ENCODE measurements at regions not wholly inside any gene's neighbourhood (a gene's known extent, or its start where the extent isn't known, plus 50 kb on each side); places are given as distances from the start of the nearest gene placed in this dataset.

- no peaks in the 10 kb centered on the region for H3K27me3 Mint-ChIP-seq (ENCODE audit: low read depth)
- no peaks in the 10 kb centered on the region for H3K9me3 Mint-ChIP-seq (ENCODE audit: low read depth)
- no peak for DNase-seq (ENCODE audit: low spot score)
- no peak for TF ChIP-seq CTCF (IDR thresholded peaks at IDR 0.05)
- no peak overlapping the region for H3K27ac Mint-ChIP-seq (ENCODE audit: unreplicated experiment)
- no peaks in the 10 kb centered on the region for H3K4me1 Mint-ChIP-seq (ENCODE audit: low read depth)
- H3K36me3 Mint-ChIP-seq (ENCODE audit: low read depth): no peaks in the 10 kb centered on the region
- no peak overlapping the region for H3K4me3 Mint-ChIP-seq (ENCODE audit: unreplicated experiment)
Observed at GRCh38 chr18:73456643-73457042, 588.9 kb upstream of the NETO1 start.

GRCh38 chr18:73452866-73453265 is 585.1 kb upstream of the NETO1 start:
- no peaks in the 10 kb centered on the region for H3K36me3 Mint-ChIP-seq (ENCODE audit: low read depth)
- no peak for DNase-seq (ENCODE audit: low spot score)
- no peak overlapping the region for H3K4me3 Mint-ChIP-seq (ENCODE audit: unreplicated experiment)
- no peak for TF ChIP-seq CTCF (IDR thresholded peaks at IDR 0.05)
- H3K4me1 Mint-ChIP-seq (ENCODE audit: low read depth): no peaks in the 10 kb centered on the region
- peaks cover 9% of the 10 kb centered on the region for H3K9me3 Mint-ChIP-seq (ENCODE audit: low read depth)
- no peak overlapping the region for H3K27ac Mint-ChIP-seq (ENCODE audit: unreplicated experiment)
- no peaks in the 10 kb centered on the region for H3K27me3 Mint-ChIP-seq (ENCODE audit: low read depth)

GRCh38 chr18:73446502-73446901 is 578.7 kb upstream of the NETO1 start:
- H3K27me3 Mint-ChIP-seq (ENCODE audit: low read depth): no peaks in the 10 kb centered on the region
- no peak overlapping the region for H3K27ac Mint-ChIP-seq (ENCODE audit: unreplicated experiment)
- H3K36me3 Mint-ChIP-seq (ENCODE audit: low read depth): peaks cover 1% of the 10 kb centered on the region
- H3K4me1 Mint-ChIP-seq (ENCODE audit: low read depth): no peaks in the 10 kb centered on the region
- DNase-seq (ENCODE audit: low spot score): no peak
- H3K4me3 Mint-ChIP-seq (ENCODE audit: unreplicated experiment): no peak overlapping the region
- TF ChIP-seq CTCF (IDR thresholded peaks at IDR 0.05): no peak
- H3K9me3 Mint-ChIP-seq (ENCODE audit: low read depth): peaks cover 12% of the 10 kb centered on the region

- Mint-ChIP-seq H3K27me3 (ENCODE audit: low read depth) (peaks cover 4% of the 10 kb centered on the region), H3K4me1 (ENCODE audit: low read depth) (no peaks in the 10 kb centered on the region), H3K27ac (ENCODE audit: unreplicated experiment) (no peak overlapping the region), H3K9me3 (ENCODE audit: low read depth) (peaks cover 9% of the 10 kb centered on the region), H3K36me3 (ENCODE audit: low read depth) (no peaks in the 10 kb centered on the region), H3K4me3 (ENCODE audit: unreplicated experiment) (no peak overlapping the region)
- no peak for TF ChIP-seq CTCF (IDR thresholded peaks at IDR 0.05)
- no peak for DNase-seq (ENCODE audit: low spot score)
Observed at GRCh38 chr18:73431620-73432019, 563.8 kb upstream of the NETO1 start.

- H3K36me3 Mint-ChIP-seq (ENCODE audit: low read depth): no peaks in the 10 kb centered on the region
- no peak overlapping the region for H3K4me3 Mint-ChIP-seq (ENCODE audit: unreplicated experiment)
- TF ChIP-seq CTCF (IDR thresholded peaks at IDR 0.05): no peak
- H3K4me1 Mint-ChIP-seq (ENCODE audit: low read depth): no peaks in the 10 kb centered on the region
- H3K27ac Mint-ChIP-seq (ENCODE audit: unreplicated experiment): no peak overlapping the region
- DNase-seq (ENCODE audit: low spot score): no peak
- H3K9me3 Mint-ChIP-seq (ENCODE audit: low read depth): peaks cover 9% of the 10 kb centered on the region
- H3K27me3 Mint-ChIP-seq (ENCODE audit: low read depth): peaks cover 4% of the 10 kb centered on the region
Observed at GRCh38 chr18:73421010-73421409, 553.2 kb upstream of the NETO1 start.
